HG02642 (cell line): ENCODE measurements at regions not wholly inside any gene's neighbourhood (a gene's known extent, or its start where the extent isn't known, plus 50 kb on each side); places are given as distances from the start of the nearest gene placed in this dataset.

Source experiments
- ATAC-seq: cut with Tn5 transposase; IDR thresholded peaks from one replicate; pipeline ENCODE4 v1.9.1; 2021; ENCODE audit warnings: mild to moderate bottlenecking; ENCODE audit not compliant: unreplicated experiment, poor library complexity

- ATAC-seq, result no peak
Measured at GRCh38 chr10:36647540-36647939, 477.9 kb upstream of the ANKRD30A start.

GRCh38 chr10:36640626-36641025 is 484.8 kb upstream of the ANKRD30A start:
- no peak for ATAC-seq

- ATAC-seq, result no peak
Measured at GRCh38 chr10:36638462-36639155, 486.8 kb upstream of the ANKRD30A start.

GRCh38 chr10:36636879-36637278 is 488.5 kb upstream of the ANKRD30A start:
- ATAC-seq, result no peak

- ATAC-seq, result no peak
Measured at GRCh38 chr10:36636285-36636839, 489.0 kb upstream of the ANKRD30A start.

GRCh38 chr10:36634916-36635315 is 490.5 kb upstream of the ANKRD30A start:
- ATAC-seq, result no peak

GRCh38 chr10:36630267-36630666 is 495.1 kb upstream of the ANKRD30A start:
- no peak for ATAC-seq

GRCh38 chr10:36629476-36629875 is 495.9 kb upstream of the ANKRD30A start:
- no peak for ATAC-seq

- ATAC-seq, result no peak
Measured at GRCh38 chr10:36624551-36625100, 500.8 kb upstream of the ANKRD30A start.

GRCh38 chr10:36621346-36621745 is 504.1 kb upstream of the ANKRD30A start:
- ATAC-seq, result no peak

- no peak for ATAC-seq
Measured at GRCh38 chr10:36612436-36612835, 513.0 kb upstream of the ANKRD30A start.

- ATAC-seq, result no peak
Measured at GRCh38 chr10:36608866-36609265, 516.5 kb upstream of the ANKRD30A start.

- no peak for ATAC-seq
Measured at GRCh38 chr10:36608251-36608650, 517.1 kb upstream of the ANKRD30A start.

- no peak for ATAC-seq
Measured at GRCh38 chr10:36606234-36606839, 519.1 kb upstream of the ANKRD30A start.

- no peak for ATAC-seq
Measured at GRCh38 chr10:36604316-36604715, 521.1 kb upstream of the ANKRD30A start.

GRCh38 chr10:36603688-36604087 is 521.7 kb upstream of the ANKRD30A start:
- ATAC-seq, result no peak

GRCh38 chr10:36602374-36602773 is 523.0 kb upstream of the ANKRD30A start:
- no peak for ATAC-seq

- ATAC-seq, result no peak
Measured at GRCh38 chr10:36597756-36598320, 527.6 kb upstream of the ANKRD30A start.

GRCh38 chr10:36592964-36593363 is 532.4 kb upstream of the ANKRD30A start:
- ATAC-seq, result no peak

- ATAC-seq, result no peak
Measured at GRCh38 chr10:36591436-36591835, 534.0 kb upstream of the ANKRD30A start.

GRCh38 chr10:36583690-36584089 is 541.7 kb upstream of the ANKRD30A start:
- ATAC-seq, result no peak
